Left lung (tissue), 4 donors: ENCODE measurements at regions not wholly inside any gene's neighbourhood (a gene's known extent, or its start where the extent isn't known, plus 50 kb on each side); places are given as distances from the start of the nearest gene placed in this dataset.
A peak's percentile ranks its signal among the peaks of the same experiment; 100 is the strongest.
"Not testable (repeated sequence)": the region's sequence is repeated elsewhere in the genome, so short reads cannot be mapped to it uniquely, and the experiment has no call there.

ENCODE experiments used
- ATAC-seq: fragments of 200-7000 bp; cut with Tn5 transposase; one replicate; pipeline ENCODE4 v1.9.1; 2020; ENCODE audit warnings: moderate library complexity
- DNase-seq, 4 donors: peaks; one replicate each; pipeline ENCODE4 v3.0.0-alpha.2; 2013 to 2020
- H3K27ac ChIP-seq, 2 donors: fragments of 200-600 bp; sonication (generic) in 1 of 2; one replicate each; pipeline versions ENCODE4 v1.5.0 to v1.8.0; 2020 to 2021
- H3K27me3 ChIP-seq, 2 donors: fragments of 200-600 bp; sonication (generic) in 1 of 2; one replicate each; pipeline versions ENCODE4 v1.5.0 to v1.8.0; 2020 to 2021
- H3K36me3 ChIP-seq, 2 donors: fragments of 200-600 bp; sonication (generic) in 1 of 2; one replicate each; pipeline versions ENCODE4 v1.5.0 to v1.8.0; 2020 to 2021
- H3K4me1 ChIP-seq, 2 donors: fragments of 200-600 bp; one replicate each; pipeline ENCODE4 v1.8.0; 2021
- H3K4me3 ChIP-seq, 2 donors: fragments of 200-600 bp; sonication (generic) in 1 of 2; one replicate each; pipeline versions ENCODE4 v1.5.0 to v1.8.0; 2020 to 2021; ENCODE audit warnings: mild to moderate bottlenecking in 1 of 2
- H3K9me3 ChIP-seq, 2 donors: fragments of 200-600 bp; sonication (generic) in 1 of 2; one replicate each; pipeline versions ENCODE4 v1.5.0 to v1.8.0; 2020 to 2021
- intact Hi-C, 2 donors: fragments of 100-400 bp; cut with DNase I; formaldehyde crosslinking; loops; one replicate each; pipeline versions ENCODE4 v1.11.2 to v1.14.2; 2022
- TF ChIP-seq, protein P1 (sequence below), 2 donors: fragments of 200-600 bp; sonication (generic) in 1 of 2; IDR thresholded peaks; one replicate each; pipeline versions ENCODE4 v1.5.0 to v1.8.0; 2021; ENCODE audit warnings: antibody characterized with exemption in 2 of 2
- donor health status: DM: no; HTN: yes; CAD: no.
- donor health status: DM: no; HTN: no; CAD: no.

DNA sequence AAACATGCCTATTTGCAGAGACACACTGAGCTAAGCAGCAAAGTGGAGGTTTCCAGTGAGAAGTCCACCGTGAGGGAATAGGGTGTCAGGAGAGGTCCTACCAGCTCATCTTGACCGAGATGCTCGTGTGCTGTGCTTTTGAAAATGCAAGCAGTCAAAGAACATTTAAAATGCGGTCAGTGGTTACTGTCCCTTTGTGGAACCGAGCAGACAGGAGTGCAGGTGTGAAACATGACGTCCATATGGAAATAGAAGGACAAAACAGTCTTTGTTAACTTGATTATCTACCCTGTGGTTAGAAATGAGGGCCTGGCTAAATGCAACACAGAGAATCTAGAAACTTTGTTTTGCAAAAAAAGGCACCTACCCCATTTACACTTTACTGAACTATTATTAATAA lies 473.3 kb downstream of the SPATA31A6 start:
- H3K27ac ChIP-seq, ATAC-seq, intact Hi-C loops, H3K4me3 ChIP-seq, H3K9me3 ChIP-seq, H3K36me3 ChIP-seq, DNase-seq, H3K27me3 ChIP-seq, H3K4me1 ChIP-seq: not testable (repeated sequence)

DNA sequence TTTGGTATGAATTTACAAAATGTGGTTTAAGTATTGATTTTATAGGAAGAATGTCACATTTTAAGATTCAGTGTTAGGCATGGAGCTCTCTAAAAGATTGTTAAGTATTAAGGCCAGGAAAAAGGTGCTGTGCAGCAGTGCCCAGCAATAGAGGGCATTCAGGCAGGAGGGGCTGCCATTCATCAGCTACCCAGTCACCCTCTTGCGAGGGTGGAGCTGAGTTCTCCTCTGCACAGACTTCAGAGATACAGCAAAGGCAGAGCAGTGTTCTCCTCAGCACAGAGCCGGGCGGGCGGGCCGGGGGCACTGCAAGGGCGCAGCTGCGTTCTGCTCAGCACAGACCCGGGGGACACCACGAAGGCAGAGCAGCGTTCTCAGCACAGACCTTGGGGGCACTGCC lies 474.0 kb downstream of the SPATA31A6 start:
- H3K36me3 ChIP-seq, H3K27ac ChIP-seq, intact Hi-C loops, H3K4me1 ChIP-seq, H3K9me3 ChIP-seq, H3K4me3 ChIP-seq, H3K27me3 ChIP-seq, DNase-seq, ATAC-seq: not testable (repeated sequence)

DNA sequence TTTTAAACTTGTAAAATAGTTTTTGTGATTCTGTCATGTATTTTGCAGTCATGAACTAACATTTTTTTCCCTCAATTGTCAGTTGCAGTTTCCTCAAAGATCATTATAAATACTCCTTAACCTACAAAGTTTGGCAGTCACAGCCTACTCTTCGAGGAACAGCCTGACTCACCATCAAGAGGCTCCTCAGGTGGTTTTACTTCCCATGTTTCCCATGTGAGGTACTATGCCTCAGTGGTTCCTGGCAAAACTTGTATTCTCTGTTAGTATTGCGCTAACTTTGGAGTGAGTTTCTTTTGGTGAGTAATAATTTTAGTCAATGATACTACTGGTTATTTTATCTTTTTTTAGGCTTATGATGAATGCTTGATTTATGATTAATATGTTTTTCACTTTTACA lies 513.7 kb downstream of the SPATA31A6 start:
- intact Hi-C loops, result not testable (repeated sequence)

DNA sequence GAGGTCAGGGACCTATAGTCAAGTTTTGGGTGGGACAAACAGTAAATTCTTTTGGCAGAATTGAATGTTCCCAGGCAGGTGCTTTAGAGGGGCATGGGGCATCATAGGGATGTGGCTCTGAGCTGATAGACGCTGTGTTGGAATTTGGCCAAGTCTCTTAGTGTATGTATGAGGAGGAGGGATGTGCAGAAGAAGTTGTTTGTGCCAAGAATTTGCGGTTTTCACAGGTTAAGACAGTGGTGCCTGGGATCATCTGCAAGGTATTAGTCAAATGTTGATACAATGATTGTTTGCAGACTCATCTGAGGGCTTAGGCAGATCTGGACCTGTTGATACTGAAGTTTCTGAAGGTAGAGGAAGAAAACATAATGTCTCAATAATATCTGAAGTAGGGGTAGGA lies 519.4 kb downstream of the SPATA31A6 start:
- H3K4me3 ChIP-seq, H3K4me1 ChIP-seq, H3K27me3 ChIP-seq, H3K27ac ChIP-seq, ATAC-seq, H3K36me3 ChIP-seq, H3K9me3 ChIP-seq, DNase-seq, intact Hi-C loops: not testable (repeated sequence)

More for the DNA sequence above, 513.7 kb downstream of the SPATA31A6 start:
- ATAC-seq, H3K27ac ChIP-seq, H3K4me3 ChIP-seq, H3K36me3 ChIP-seq, H3K4me1 ChIP-seq, DNase-seq, H3K9me3 ChIP-seq, H3K27me3 ChIP-seq: not testable (repeated sequence)

DNA sequence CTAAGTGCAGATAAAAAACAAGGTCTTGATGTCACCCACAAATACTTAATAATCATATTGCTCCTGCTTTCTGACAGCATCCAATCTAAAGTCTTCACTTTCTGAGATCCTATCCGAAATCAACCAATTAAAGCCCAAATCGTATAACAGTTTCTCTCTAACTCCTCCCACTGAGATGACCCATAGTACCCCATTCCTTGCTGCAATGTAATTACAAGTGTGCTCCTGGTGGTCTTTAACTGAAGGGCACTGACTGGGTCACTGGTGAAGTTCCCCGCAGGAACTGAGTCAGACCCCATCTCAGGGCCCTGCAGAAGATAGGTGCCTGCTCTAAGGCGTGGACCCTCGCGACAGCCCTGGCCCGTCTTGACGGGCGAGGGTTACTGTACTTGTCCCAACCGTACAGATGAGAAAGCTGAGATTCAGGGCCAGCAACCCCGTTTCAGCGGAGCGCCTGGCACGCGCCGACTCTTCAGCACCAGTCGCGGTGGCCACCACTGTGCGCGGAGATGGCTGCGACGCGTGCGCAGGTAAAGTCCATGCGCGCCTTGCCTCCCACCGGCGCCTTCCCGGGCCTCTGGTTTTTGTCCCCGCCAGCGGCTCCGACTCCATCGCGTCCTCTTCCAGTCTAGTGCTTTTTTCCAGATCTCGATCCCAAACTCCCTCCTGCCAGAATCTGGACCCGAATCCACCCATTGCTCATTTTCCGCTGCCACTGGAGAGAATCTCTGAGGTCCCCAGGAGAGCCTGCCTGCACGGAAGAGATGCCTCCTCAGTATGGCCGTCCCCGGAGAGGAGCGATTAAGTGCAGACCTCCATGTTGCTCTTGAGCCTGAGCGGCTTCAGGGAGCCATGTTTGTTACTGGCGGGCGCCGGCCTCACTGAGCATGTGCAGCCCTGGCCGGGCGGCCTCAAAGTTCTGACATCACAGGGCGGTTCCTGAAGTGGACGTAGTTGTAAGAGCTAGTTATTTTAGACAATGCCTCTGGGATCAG lies 541.7 kb downstream of the SPATA31A6 start:
- H3K27me3 ChIP-seq, H3K36me3 ChIP-seq, H3K4me3 ChIP-seq, H3K4me1 ChIP-seq, H3K9me3 ChIP-seq, H3K27ac ChIP-seq, intact Hi-C loops, ATAC-seq: not testable (repeated sequence)
- peak in 1 of 4 donors; percentile 37 for DNase-seq

DNA sequence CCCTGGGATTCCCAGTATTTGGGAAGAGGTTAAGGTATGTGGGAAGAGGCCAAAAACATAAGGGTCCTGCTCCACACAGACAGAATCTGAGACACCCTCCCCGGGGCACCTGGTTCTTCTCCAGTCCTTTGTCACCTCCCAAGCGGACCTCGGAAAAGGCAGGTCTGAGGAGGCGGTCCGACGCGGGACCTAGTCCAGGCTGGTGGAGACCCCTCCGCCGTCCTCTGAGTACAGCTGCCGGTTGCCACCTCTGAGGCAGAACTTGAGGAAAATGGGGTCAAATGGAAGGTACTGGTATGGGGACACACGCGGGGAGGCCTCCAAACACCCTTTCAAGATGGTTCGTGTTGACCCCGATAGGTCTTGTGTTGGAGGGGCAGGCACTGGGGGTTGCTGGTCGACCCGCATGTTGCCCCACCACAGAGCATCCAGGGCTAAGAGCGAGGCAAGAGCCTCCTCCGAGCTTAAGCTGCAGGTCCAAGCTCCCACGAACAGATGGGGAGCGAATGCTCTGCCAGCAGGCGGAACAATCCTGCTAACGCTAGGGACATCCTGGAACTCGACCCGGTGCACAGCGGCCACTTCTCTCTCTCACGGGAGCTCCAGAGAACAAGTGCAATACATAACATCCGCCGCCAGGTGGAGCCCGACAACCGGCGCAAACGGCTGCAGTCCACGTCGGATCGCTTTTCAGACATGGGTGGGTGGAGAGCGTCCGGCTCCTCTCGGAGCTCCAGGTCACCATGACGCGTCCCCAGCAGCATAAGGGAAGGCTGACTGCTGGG lies 559.8 kb downstream of the SPATA31A6 start:
- H3K9me3 ChIP-seq, H3K4me3 ChIP-seq, H3K4me1 ChIP-seq, H3K36me3 ChIP-seq, H3K27me3 ChIP-seq, H3K27ac ChIP-seq, intact Hi-C loops: not testable (repeated sequence)
- TF ChIP-seq, protein P1, sequence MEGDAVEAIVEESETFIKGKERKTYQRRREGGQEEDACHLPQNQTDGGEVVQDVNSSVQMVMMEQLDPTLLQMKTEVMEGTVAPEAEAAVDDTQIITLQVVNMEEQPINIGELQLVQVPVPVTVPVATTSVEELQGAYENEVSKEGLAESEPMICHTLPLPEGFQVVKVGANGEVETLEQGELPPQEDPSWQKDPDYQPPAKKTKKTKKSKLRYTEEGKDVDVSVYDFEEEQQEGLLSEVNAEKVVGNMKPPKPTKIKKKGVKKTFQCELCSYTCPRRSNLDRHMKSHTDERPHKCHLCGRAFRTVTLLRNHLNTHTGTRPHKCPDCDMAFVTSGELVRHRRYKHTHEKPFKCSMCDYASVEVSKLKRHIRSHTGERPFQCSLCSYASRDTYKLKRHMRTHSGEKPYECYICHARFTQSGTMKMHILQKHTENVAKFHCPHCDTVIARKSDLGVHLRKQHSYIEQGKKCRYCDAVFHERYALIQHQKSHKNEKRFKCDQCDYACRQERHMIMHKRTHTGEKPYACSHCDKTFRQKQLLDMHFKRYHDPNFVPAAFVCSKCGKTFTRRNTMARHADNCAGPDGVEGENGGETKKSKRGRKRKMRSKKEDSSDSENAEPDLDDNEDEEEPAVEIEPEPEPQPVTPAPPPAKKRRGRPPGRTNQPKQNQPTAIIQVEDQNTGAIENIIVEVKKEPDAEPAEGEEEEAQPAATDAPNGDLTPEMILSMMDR (IDR thresholded peaks at IDR 0.05), result peak; percentile 76 to 78
- DNase-seq (peak in 3 of 4 donors; percentile 47 to 88 (median 69)), ATAC-seq (peak; percentile 97)

DNA sequence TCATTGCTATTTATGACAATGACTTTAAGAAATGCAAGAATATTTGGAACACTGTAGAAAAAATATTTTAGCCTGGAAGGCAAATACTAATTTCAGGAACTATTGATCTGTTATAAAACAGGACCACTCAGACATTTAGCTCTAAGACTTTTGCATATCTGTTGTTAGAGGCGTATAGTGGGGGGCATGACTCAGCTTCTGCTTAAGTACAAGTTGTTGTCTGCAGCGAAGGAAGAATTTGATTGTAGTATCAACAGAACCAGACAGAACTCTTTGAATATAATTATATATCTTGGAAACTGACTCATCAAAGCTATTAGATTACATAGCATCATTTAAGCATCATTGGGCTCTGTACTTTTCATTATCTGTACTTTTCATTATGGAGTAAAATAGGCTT lies 573.8 kb downstream of the SPATA31A6 start:
- H3K4me3 ChIP-seq, intact Hi-C loops, H3K27ac ChIP-seq, DNase-seq, H3K9me3 ChIP-seq, ATAC-seq, H3K4me1 ChIP-seq, H3K36me3 ChIP-seq, H3K27me3 ChIP-seq: not testable (repeated sequence)

DNA sequence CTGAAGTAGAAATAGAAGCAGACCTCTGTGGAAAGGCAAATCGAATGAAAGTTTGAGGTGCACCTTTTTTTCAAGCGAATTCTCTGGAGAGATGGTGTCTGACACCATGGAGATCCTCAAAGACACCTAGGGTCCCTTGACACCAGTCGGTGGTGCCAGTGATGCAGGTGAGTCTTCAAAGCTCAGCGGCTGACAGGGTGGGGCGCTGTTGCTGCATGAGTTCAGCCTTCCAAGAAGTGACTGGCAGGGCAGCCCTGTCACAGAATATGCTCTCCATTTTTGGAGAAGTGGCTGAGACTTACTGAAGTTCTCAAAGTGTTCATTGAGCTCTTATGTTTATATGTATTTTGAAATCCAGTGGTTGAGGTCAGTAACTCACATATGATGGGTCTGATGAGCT lies 575.9 kb downstream of the SPATA31A6 start:
- DNase-seq, H3K9me3 ChIP-seq, H3K27me3 ChIP-seq, H3K36me3 ChIP-seq, H3K4me1 ChIP-seq, H3K27ac ChIP-seq, intact Hi-C loops, ATAC-seq, H3K4me3 ChIP-seq: not testable (repeated sequence)

DNA sequence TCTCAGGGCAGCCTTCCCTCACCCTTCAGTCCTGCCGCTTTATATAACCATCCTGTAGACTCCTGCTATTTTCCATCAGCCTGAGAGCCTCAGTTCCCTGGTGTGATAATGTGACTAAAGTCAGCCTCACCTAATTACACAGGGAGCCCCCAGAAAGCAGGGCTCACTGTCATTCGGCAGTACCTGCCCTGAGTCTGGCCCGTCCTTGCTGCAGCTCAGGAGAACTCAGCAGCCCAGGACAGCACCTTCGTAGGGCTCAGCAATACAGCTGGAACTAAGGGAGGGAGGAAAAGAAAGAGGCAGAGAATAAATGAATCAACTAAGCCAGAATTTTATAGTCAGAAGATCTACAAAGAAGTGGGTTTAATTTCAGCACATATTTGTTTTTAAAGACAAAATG lies 598.7 kb downstream of the SPATA31A6 start:
- H3K4me3 ChIP-seq, H3K27ac ChIP-seq, H3K27me3 ChIP-seq, DNase-seq, intact Hi-C loops, H3K4me1 ChIP-seq, ATAC-seq, H3K36me3 ChIP-seq, H3K9me3 ChIP-seq: not testable (repeated sequence)

DNA sequence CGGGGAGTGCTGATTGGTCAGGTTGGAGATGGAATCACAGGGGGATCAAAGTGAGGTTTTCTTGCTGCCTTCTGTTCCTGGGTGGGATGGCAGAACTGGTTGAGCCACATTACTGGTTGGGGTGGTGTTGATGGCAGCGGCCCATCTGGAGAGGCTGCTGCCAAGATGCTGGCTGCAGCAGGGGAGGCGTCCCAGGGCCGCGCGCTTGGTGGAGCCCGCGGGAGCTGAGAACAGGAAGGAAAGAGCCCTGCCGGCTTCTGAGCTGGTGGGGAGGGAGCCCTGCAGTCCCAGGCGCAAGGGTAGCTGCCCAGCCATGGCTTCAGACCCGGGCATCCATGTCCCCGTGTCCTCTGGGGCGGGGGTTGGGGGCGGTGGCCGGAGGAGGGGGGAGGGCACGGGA lies 609.3 kb downstream of the SPATA31A6 start:
- H3K9me3 ChIP-seq, intact Hi-C loops: not testable (repeated sequence)

More for the DNA sequence above, 609.3 kb downstream of the SPATA31A6 start:
- not testable (repeated sequence) for DNase-seq, H3K27ac ChIP-seq, H3K36me3 ChIP-seq, H3K4me3 ChIP-seq, H3K27me3 ChIP-seq, H3K4me1 ChIP-seq, ATAC-seq
